NCI-H2171 (cell line): ENCODE measurements at regions not wholly inside any gene's neighbourhood (a gene's known extent, or its start where the extent isn't known, plus 50 kb on each side); places are given as distances from the start of the nearest gene placed in this dataset.
"Not testable (repeated sequence)": the region's sequence is repeated elsewhere in the genome, so short reads cannot be mapped to it uniquely, and the experiment has no call there.

Experiments used
- DNase-seq: peaks from one replicate; lab custom pipeline; 2025; lab: John Stamatoyannopoulos, UW

DNA sequence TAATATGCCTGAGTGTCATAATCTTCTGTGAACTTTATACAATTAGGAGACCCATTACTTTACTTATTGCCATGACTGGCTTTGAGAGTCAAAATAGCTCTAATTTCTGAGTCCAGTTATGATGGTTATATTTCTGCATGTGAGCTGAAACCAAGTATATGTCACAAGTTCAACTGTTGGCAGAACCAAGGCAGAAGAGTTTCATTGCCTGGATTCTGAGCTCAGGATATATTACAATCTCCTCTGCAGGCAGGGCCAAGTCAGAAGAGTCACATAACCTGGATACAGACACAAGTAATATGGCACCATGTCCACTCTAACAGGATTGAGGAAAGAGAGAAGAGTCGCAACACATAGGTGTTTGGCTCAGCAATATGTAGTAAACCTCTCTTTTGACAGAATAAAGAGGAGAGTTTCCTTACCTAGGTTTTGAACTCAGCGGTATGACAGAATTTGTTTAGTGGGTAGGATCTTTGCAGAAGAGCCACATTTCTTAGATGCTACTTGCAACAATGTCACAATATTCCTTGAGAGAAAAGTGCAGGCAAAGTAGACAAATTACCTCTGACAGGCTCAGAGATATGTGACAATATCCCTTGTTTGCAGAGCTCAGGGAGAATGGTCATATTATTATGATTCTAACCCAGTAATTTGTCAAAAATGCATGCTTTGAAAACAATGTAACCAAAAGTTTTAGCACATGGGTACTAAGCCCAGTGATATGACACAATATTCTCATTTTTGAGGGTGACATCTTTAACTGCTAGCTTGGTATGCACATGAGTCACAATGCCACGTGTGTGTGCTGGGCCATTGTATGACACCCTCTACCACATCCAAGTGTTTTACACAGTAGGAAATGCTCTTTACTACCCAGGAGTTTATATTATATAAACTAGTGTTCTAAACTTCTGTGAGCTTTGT is 895.3 kb upstream of the AMELY start:
- no peak for DNase-seq

DNA sequence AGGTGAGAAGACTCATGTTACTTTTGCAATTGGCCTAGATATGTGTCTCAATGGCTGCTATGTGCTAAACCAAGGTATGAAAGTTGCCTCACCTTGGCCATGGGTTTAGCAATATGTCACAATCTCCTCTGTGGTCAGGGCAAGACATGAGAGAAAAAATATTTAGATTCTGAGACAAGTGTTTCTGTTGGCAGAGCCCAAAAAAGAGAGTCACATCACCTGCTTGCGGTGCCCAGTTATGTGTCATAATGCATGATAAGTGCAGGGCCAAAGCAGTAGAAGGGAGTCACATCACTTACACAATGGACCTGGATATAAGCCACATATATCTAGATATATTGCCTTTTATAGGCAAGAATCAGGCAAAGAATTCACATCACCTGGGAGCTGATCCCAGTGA is 894.1 kb upstream of the AMELY start:
- DNase-seq = no peak

DNA sequence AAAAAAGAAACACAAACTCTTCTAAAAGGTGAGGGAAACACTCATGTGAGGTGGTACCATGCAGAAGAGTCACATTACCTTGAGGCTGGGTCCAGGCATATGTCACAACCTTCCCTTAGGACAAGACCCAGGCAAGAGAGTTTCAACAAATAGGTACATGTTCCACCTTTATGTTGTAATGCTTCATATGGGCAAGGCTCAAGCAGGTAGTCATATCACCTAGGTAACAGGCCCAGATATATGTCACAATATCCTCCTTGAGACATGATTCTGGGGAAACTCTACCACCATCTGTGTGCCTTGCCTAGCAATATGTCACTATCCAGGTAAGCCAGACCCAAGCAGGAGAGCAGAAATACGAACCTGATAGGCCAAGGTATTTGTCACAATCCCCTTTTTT is 892.2 kb upstream of the AMELY start:
- DNase-seq = peak; percentile 4

DNA sequence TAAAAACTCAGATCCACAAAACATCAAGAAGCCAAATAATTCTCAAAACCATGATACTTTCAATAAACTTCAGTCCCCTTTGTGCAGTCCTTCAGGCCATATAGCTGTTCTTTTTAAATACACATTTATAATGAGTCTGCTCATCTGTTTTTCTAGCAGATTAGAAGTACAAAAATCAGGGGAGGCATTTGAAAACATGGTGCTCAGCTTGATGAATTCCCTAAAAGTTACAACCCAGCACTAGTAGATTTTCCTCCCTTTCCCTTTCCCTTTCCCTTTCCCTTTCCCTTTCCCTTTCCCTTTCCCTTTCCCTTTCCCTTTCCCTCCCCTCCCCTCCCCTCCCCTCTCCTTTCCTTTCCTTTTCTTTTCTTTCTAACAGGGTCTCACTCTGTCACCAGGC is 884.6 kb upstream of the AMELY start:
- no peak for DNase-seq

DNA sequence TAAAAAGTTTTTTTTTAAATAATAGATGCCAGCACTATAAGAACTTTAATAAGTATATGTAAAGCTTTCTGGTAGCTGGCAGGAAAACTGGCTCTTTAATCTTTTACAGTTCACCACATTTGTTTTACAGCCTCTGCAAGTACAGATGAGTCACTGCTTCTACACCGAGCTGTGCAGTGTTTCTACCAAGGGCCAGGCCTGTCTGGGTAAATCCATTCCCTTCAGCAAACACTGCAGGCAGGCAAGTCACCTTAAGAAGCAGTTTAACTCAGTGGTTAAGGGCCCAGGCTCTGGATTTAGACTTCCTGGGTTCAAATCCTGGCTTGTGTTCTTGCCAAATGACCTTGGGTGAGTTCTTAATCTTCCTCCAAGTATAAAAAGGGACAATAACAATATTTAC is 882.9 kb upstream of the AMELY start:
- no peak for DNase-seq

DNA sequence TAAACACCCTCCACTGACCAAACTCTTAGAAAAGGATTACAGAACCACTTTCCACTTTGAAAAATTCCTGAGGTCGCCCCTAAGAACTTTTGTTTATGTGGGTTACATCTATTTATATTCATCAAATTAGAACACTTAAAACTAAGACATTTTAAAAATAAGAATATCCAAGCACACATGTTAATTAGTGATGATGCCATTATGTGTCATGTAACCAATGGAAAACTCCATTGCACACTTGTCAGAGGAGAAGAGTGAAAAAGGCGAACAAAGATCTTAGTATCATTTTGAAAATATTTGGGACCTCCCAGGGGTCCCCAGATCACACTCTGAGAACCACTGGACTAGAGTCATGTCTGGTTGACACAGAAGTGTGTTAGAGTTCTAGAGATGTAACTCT is 882.4 kb upstream of the AMELY start:
- no peak for DNase-seq

DNA sequence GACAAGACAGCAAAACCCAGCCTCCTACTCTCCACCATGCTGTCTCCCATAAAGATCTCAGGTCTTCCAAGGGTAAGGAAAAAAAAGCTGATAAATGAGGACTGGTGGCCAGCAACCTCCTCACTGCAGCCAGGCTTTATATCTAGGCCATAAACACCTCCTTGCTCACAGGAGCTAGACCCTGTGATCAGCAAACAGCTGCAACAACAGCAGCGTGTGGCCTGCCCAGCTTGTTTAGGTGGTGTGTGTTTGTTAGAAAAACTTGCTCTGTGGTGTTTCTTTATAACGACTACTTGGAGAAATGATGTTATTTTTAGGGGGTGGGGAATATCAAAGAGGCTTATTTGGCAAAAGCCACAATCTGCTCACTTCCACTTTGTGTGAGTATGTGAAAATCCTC is 880.9 kb upstream of the AMELY start:
- no peak for DNase-seq

DNA sequence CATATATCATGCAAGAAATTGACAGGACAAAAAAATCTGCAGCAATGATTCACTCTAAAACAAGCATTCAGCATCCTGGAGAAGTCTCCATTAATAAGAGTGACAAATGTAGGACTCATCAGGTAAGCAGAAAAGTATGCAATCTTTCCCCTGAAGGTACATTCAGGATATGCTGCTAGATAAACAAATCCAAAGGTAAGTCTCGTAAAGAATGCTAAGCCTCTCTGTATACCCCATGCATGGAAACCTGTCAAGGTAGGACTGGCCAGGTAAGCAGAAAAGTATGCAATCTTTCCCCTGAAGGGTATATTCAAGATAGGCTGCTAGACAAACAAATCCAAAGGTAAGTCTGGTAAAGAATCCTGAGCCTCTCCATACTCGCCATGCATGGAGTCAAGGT is 869.9 kb upstream of the AMELY start:
- no peak for DNase-seq

DNA sequence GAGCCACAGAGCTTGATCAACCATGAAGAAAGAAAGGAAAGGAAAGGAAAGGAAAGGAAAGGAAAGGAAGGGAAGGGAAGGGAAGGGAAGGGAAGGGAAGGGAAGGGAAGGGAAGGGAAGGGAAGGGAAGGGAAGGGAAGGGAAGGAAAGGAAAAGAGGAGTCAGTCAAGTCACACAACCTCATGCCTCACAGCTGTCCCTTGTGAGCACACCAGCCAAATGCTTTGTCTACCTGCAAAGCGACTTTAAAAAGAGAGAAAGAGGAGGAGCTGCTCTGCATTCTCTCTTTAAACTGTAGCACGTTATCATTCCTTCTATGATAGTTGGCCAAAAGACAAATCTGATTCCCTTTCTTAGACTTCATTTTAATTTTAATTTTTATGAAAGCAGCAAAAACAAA is 863.9 kb upstream of the AMELY start:
- DNase-seq = not testable (repeated sequence)

DNA sequence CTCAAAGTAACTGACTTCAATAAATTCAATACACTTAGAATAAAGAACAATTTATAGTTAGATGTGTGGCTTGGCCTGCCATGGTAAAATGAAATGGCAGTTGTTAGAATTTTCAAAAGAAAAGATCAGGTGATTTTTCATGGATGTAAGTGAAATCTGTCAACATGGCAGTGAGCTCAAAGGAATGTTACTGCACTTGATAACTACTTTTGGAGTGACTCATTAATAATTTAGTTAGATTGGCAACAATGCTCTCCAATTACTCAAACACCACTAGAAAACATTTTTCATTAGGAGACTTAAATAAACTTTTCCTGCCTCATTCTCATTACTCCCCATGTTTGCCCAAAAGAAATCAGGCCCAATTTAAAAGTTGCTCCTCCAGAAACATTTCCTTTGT is 860.2 kb upstream of the AMELY start:
- no peak for DNase-seq

DNA sequence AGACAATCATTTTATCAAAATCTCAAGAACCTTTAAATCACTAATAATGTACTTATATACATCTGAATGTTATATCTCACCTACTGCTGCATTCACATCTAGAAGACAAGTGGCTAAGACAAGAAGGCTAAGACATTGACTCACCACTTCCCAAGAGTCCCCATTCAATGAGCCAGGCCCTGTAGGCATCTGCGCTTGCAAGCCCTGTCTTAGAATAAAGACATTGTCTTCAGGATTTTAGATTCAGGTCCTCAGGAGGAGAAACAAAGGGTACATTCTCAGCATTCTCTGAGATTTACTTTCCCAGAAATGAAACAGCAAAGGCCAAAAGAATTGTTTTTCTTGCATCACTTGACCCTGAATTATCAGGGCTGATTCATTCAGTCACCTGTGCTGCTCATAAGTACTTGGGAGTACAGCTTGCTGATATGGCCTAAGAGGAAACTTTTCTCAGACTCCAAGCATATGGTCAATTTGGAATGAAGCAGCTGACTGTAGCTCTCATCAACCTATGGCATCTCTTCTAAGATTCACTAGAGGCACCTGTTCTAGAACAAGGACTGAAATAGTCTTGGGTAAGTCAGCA is 858.3 kb upstream of the AMELY start:
- no peak for DNase-seq

DNA sequence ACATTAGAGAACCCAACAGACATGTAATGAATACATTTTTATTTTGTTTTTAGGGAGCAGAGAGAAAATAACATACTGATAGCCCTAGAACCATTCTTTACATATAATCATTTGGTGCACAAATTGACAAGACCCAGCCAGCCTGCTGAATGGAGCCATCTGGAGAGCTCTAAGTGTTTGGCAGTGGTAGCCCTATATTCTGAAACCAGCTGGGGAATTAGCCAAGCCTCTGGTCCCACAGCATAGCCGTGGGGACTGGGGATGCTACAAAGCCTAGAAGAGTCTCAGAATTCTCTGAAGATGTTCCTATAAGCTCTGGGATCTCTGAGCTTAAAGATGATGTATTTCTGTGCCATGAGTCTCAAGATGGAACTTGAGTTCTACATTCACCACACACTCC is 857.3 kb upstream of the AMELY start:
- DNase-seq = no peak

DNA sequence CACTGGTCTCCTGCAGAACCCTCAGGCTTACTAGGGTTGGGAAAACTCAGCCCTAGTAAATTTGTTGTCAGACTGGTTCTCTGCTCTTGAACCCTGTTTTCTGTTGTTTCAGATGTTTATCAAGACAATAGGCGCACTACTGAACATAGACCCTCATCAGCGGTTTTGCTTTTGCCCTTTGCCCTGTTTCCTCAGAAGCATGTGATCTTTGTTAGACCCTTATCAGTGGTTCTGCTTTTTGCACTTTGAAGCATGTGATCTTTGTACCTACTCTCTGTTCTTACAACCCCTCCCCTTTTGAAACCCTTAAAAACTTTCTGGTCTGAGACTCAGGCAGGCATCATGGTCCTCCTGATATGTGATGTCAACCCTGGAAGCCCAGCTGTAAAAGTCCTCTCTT is 842.2 kb upstream of the AMELY start:
- DNase-seq = no peak

DNA sequence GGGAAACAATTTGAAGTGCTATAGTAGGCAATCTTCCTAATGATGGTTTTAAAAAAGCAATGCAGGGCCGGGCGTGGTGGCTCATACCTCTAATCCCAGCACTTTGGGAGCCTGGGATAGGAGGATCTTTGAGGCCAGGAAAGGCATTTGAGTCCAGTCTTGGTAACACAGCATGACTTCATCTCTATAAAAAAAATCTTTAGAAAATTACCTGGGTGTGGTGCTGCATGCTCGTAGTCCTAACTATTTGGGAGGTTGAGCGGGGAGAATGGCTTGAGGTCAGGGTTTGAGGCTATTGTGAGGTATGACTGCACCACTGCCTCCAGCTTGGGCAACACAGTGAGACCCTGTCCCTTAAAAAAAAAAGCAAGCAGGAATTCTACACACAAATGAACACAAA is 835.2 kb upstream of the AMELY start:
- no peak for DNase-seq

DNA sequence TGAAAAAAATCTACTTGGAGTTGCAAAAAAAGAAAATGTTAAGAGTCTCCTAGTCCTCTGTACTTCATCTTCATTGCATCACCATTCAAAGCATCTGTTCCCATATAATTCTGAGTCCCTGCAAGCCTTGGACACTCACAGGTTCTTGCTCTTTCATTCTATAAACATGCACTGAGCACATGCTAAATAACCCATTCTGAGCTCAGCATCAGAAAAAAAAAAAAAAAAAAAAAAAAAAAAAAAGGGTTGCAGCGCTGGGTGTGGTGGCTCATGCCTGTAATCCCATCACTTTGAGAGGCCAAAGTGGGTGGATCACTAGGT is 834.0 kb upstream of the AMELY start:
- no peak for DNase-seq

DNA sequence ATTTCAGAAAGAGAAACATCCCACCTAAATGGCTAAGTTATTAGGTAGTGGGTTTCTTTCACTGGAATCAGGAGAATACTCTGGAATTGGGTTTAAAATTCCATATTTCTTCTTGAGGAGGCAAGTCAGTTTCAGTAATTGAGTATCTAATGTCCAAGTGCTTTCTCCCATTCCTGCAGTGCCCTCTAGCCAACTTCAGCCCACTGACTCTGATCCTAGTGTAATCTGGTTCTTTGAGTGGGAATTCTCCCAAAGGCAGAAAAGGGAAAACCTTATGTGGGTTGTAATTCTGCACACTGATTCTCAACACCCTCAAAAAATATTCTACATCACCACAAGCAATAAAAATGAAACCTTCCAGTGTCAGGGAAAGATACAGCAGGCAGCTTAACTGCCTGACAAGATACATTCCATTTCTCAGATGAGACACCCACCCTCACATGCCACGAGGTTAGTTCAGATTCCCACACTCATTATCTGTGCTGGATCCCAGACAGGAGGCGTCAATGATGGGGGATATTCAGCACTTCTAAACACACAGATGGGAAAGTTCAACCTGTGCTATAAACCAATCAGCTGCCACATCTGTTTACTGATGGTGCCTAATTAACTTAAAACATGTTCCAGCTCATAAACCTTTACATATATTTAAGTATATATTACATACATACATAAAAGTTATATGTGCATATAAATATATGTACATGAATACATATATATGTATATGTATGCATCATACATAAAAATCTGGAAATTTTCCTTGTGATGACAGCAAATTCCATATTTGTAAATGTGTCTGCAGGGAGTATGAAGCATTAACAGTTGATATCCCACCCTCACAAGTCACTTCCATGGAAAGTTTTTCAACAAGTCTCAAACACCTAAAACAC is 833.4 kb upstream of the AMELY start:
- no peak for DNase-seq

DNA sequence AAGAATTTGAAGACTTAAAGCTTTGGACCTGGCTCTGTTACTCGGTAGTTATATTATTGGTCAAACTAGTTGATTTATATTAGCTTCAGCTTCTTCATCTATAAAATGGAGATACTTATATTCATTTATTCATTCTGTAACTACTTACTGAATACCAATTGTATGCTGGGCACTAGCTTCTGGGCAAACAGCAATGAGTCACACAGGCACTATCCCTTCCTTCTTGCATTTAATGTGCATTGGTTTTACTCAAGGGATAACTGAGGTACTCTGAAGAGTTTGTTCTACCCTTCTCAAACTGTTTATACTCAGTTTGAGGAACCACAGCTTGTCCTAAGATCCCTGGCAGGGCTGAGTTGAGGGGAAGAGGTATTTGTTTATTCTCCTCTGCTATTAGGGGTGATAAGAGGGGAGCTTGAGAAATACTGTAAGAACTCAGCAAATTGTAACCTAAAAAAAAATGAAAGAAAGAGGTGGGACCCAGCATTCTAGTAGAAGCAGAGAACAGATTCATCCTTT is 825.4 kb upstream of the AMELY start:
- no peak for DNase-seq

DNA sequence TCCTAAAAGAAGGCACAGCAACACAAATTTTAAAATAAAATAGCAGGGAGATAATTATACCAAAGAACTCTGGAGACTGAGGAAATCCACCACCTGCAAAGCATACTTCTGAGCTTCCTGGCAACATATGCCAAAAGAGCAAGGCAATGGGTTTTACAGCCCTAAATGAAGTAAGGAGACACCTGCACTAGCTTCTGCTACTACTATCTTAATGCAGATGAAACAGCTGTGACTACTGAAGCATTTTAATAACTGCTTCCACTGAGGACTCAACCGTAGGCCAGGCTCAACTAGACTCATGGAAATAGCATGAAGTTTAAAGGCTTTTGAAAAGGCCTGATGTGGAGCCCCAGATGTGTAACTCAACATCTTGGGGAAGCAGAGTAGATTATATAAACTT is 820.1 kb upstream of the AMELY start:
- peak; percentile 7 for DNase-seq

DNA sequence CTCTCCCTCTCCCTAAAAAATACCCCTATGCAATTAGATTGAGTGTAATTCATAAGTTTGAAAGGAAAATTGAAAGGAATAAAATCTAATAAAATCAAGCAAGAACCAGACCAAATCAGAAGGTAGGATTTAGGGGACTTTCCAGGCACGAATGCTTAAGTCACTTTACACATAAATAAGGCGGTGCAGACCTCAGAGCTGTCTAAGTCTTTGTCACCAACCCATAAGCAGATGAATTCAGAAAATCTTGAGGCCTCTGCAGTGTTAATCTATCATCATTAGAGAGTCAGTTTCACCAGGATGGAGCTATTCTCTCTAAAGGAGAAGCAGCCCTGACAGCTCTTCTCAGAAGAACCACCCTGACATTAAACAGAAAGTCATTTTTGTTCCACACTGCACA is 819.1 kb upstream of the AMELY start:
- no peak for DNase-seq

DNA sequence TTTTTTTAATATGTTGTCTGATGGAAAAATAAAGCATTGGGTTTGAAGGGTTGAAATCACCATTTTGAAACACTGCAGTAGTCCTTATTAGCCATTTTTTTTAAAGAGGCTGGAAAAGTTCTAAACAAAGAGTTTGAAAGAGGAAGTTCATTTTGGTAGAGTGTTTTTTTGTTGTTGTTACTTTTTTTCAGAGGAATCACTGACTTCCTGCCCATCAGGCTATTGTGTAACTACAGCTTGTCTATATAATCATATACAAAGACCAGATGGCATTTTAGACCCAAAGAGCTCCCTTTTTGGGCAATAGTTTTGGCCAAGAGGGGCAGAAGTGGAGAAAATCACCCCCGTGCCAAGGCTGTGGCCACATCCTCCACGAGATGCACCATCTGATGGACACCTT is 818.5 kb upstream of the AMELY start:
- no peak for DNase-seq

DNA sequence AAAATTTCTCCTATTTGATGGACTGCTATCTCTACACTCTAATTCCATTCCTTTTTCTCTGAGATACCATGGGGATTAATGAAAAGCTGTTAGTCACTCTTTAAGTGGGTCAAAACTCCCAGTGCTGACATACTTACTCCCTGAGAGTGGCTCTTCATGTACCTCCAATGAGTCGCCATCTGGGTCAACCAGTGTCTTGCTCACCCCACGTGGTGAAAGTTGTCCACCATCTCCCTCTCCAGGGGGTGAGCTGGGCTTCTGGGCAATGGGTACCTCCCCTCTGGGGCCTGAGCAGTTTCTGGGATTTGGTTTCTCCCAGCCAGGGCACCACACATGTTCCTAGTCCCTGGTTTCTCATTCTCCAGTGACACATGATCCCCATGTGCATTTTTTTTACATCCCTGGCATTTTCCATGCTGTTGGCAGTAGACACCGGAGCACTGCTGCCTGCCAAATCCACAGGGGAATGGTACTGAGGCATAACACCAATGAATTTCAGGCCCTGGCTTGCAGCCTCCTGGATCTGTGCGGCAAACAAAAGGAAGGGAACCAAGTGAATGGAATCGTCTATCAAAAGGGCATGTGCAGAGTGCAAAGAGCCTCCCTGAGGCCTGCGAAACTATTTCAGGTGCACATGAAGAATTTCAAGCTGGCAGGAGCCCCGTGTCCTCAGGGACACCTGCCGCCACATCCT is 817.9 kb upstream of the AMELY start:
- peak; percentile 79 for DNase-seq

DNA sequence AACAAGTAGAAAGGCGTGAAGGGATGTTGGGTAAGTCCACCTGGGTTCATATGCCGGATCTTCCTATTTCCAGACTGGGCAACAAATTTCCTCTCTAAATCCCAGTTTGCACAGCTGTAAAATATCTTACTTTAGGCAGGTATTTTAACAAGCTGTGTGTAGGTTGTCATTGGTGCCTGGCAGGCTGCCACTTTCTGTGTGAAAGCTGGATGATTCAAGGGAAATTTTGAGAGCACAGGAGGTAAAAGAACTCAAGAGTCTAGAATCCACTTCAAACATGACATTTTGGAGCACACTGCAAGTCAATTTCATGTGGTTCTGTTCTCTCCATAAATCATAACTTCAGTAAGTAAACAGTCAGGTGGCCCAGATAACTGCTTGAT is 817.4 kb upstream of the AMELY start:
- DNase-seq = peak; percentile 15
